Neural cell (in vitro differentiated cells): ENCODE measurements at regions not wholly inside any gene's neighbourhood (a gene's known extent, or its start where the extent isn't known, plus 50 kb on each side); places are given as distances from the start of the nearest gene placed in this dataset.

Source experiments
- H2AFZ ChIP-seq: fragments of 200-600, 300-800 bp; sonication (generic), shearing (Covaris generic); 2 replicates; pipeline ENCODE4 v1.6.0; 2014; ENCODE audit warnings: low read depth, mild to moderate bottlenecking, antibody characterized with exemption, low read length, moderate library complexity
- H3F3A ChIP-seq: fragments of 200-600 bp; shearing (Covaris generic); 2 replicates; pipeline ENCODE4 v1.6.1; 2016; ENCODE audit warnings: mild to moderate bottlenecking, moderate library complexity, mixed read lengths, antibody characterized with exemption, low read length; ENCODE audit not compliant: insufficient read depth, poor library complexity, severe bottlenecking
- H3K27ac ChIP-seq: fragments of 200-600, 300-800 bp; sonication (generic), shearing (Covaris generic); 2 replicates; pipeline ENCODE4 v1.5.1; 2014; ENCODE audit warnings: mild to moderate bottlenecking, low read length, moderate library complexity
- H3K27me3 ChIP-seq: fragments of 300-800, 200-600 bp; sonication (generic), shearing (Covaris generic); 2 replicates; pipeline ENCODE4 v1.6.0; 2014; ENCODE audit warnings: mild to moderate bottlenecking, low read depth, low read length, moderate library complexity; ENCODE audit not compliant: insufficient read depth
- H3K36me3 ChIP-seq: fragments of 300-800, 200-600 bp; sonication (generic), shearing (Covaris generic); 2 replicates; pipeline ENCODE4 v1.5.1; 2014; ENCODE audit warnings: mild to moderate bottlenecking, antibody characterized with exemption, low read length, moderate library complexity; ENCODE audit not compliant: insufficient read depth
- H3K4me2 ChIP-seq: fragments of 300-800, 200-600 bp; sonication (generic), shearing (Covaris generic); 2 replicates; pipeline ENCODE4 v1.6.0; 2014; ENCODE audit warnings: mild to moderate bottlenecking, low read length
- H3K4me3 ChIP-seq: fragments of 300-800, 200-600 bp; sonication (generic), shearing (Covaris generic); 2 replicates; pipeline ENCODE4 v1.5.1; 2014; ENCODE audit warnings: mild to moderate bottlenecking, low read length, moderate library complexity
- H3K79me2 ChIP-seq: fragments of 200-600 bp; shearing (Covaris generic); replicated peaks from 2 replicates; pipeline ENCODE4 v1.6.0; 2014; ENCODE audit warnings: mild to moderate bottlenecking, low read length, moderate library complexity; ENCODE audit not compliant: insufficient read depth
- H3K9ac ChIP-seq: fragments of 300-800, 200-600 bp; sonication (generic), shearing (Covaris generic); 2 replicates; pipeline ENCODE4 v1.6.1; 2016; ENCODE audit warnings: mild to moderate bottlenecking, low read length, mixed read lengths
- H3K9me2 ChIP-seq: fragments of 200-600 bp; shearing (Covaris generic); 2 replicates; pipeline ENCODE4 v1.6.1; 2016; ENCODE audit warnings: mild to moderate bottlenecking, low read length, mixed read lengths; ENCODE audit not compliant: insufficient read depth
- H3K9me3 ChIP-seq: fragments of 200-600, 300-800 bp; sonication (generic), shearing (Covaris generic); 2 replicates; pipeline ENCODE4 v1.6.1; 2016; ENCODE audit warnings: mild to moderate bottlenecking, mixed run types, low read length, moderate library complexity, mixed read lengths
- H4K20me1 ChIP-seq: fragments of 200-600 bp; shearing (Covaris generic); 2 replicates; pipeline ENCODE4 v1.6.1; 2016; ENCODE audit warnings: mild to moderate bottlenecking, mixed run types; ENCODE audit not compliant: insufficient read depth
- EP300 ChIP-seq: fragments of 450-650 bp; conservative IDR thresholded peaks from 2 replicates; pipeline ENCODE4 v1.6.1; 2014; ENCODE audit warnings: antibody characterized with exemption, mild to moderate bottlenecking, moderate library complexity; ENCODE audit not compliant: poor library complexity, severe bottlenecking
- EZH2 ChIP-seq: fragments of 200-600, 300-800 bp; shearing (Covaris generic), sonication (generic); IDR thresholded peaks from 2 replicates; pipeline ENCODE4 v1.6.1; 2014; ENCODE audit warnings: antibody characterized with exemption, low read length, borderline replicate concordance, mild to moderate bottlenecking; ENCODE audit not compliant: insufficient read depth, poor library complexity, severe bottlenecking
- MXI1 ChIP-seq: fragments of 450-650 bp; conservative IDR thresholded peaks from 2 replicates; pipeline ENCODE4 v1.6.1; 2014; ENCODE audit warnings: antibody characterized with exemption, mild to moderate bottlenecking; ENCODE audit not compliant: poor library complexity, severe bottlenecking
- POLR2AphosphoS5 ChIP-seq: IDR thresholded peaks from 2 replicates; pipeline ENCODE4 v1.6.1; 2012
- RAD21 ChIP-seq: fragments of 450-650 bp; conservative IDR thresholded peaks from 2 replicates; pipeline ENCODE4 v1.6.1; 2014; ENCODE audit warnings: antibody characterized with exemption, mild to moderate bottlenecking, moderate library complexity
- REST ChIP-seq: IDR thresholded peaks from 2 replicates; pipeline ENCODE4 v1.6.1; 2012; ENCODE audit warnings: borderline replicate concordance
- SMC3 ChIP-seq: fragments of 450-650 bp; conservative IDR thresholded peaks from 2 replicates; pipeline ENCODE4 v1.6.1; 2014; ENCODE audit warnings: antibody characterized with exemption, mild to moderate bottlenecking, moderate library complexity; ENCODE audit not compliant: poor library complexity
- TAF1 ChIP-seq: IDR thresholded peaks from 2 replicates; pipeline ENCODE4 v1.6.1; 2012; ENCODE audit warnings: low read depth
- TF ChIP-seq, protein P1 (sequence below): fragments of 450-650 bp; IDR thresholded peaks from 2 replicates; pipeline ENCODE4 v1.5.1; 2014; ENCODE audit warnings: antibody characterized with exemption, mild to moderate bottlenecking, moderate library complexity; ENCODE audit not compliant: poor library complexity, severe bottlenecking

DNA sequence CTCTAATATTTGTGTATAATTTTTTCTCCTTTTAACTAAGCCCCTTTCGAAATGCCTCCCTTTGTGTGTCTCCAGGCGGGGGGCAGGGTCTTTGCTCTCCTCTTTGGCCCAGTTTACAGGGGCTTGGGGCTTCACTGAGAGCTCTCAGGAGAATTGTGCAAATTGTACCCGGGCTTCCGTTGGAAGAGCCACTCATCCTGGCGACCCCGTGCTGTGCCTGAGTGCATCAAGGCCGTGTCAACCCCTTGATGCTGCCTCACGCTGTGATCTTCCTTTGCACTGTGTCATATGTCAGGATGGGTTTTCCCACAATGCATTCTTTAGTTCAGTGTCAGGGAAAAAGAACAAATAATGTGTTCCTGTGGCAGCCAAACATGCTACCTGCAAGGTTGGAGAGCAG is 118.0 kb upstream of the POU3F2 start:
- H3K27ac ChIP-seq = peak overlapping the region; percentile 94
- no peaks in the 10 kb centered on the region for H4K20me1 ChIP-seq
- H3K79me2 ChIP-seq = no peaks in the 10 kb centered on the region
- TF ChIP-seq TAF1 (no peak), EZH2 (no peak), POLR2AphosphoS5 (peak; percentile 99), MXI1 (peak; percentile 51), SMC3 (peak; percentile 60), REST (peak; percentile 99), EP300 (peak; percentile 98), RAD21 (peak; percentile 62)
- TF ChIP-seq, protein P1, sequence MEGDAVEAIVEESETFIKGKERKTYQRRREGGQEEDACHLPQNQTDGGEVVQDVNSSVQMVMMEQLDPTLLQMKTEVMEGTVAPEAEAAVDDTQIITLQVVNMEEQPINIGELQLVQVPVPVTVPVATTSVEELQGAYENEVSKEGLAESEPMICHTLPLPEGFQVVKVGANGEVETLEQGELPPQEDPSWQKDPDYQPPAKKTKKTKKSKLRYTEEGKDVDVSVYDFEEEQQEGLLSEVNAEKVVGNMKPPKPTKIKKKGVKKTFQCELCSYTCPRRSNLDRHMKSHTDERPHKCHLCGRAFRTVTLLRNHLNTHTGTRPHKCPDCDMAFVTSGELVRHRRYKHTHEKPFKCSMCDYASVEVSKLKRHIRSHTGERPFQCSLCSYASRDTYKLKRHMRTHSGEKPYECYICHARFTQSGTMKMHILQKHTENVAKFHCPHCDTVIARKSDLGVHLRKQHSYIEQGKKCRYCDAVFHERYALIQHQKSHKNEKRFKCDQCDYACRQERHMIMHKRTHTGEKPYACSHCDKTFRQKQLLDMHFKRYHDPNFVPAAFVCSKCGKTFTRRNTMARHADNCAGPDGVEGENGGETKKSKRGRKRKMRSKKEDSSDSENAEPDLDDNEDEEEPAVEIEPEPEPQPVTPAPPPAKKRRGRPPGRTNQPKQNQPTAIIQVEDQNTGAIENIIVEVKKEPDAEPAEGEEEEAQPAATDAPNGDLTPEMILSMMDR = no peak
- peak overlapping the region; percentile 64 for H3K9ac ChIP-seq
- H3K27me3 ChIP-seq = no peaks in the 10 kb centered on the region
- no peaks in the 10 kb centered on the region for H3K36me3 ChIP-seq
- no peaks in the 10 kb centered on the region for H3K9me3 ChIP-seq
- H3F3A ChIP-seq = peaks cover 17% of the 10 kb centered on the region
- H3K9me2 ChIP-seq = no peaks in the 10 kb centered on the region
- H3K4me2 ChIP-seq = peak overlapping the region; percentile 61
- no peak overlapping the region for H2AFZ ChIP-seq
- peak overlapping the region; percentile 50 for H3K4me3 ChIP-seq

DNA sequence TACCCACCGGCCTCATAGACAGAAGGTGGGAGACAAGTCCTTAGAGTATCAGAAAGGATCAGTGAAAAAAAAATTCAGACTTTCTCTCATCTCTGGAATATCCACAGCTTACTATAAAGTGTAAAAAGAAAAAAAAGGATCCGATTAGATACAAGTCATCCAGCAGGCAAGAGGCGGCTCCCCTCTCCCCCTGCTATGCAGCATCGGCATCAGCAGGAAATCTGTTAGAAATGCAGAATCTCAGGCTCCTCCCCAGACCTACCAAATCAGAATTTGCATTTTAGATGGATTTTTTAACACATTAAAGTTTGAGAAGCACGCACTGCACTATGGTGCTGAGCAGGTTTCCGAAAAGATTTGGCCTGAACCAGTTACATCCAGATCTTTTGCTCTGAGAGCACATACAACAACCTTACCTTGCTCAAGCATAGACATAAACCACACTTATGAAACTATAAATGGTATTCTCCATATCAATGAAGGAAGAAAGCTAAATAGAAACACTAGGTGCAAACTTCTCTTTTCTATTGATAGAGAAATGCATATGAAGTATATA is 117.0 kb upstream of the POU3F2 start:
- H3K27me3 ChIP-seq = no peaks in the 10 kb centered on the region
- no peaks in the 10 kb centered on the region for H4K20me1 ChIP-seq
- H2AFZ ChIP-seq = no peak overlapping the region
- peak overlapping the region; percentile 50 for H3K4me3 ChIP-seq
- H3F3A ChIP-seq = peaks cover 17% of the 10 kb centered on the region
- peak overlapping the region; percentile 94 for H3K27ac ChIP-seq
- peak overlapping the region; percentile 61 for H3K4me2 ChIP-seq
- peak overlapping the region; percentile 64 for H3K9ac ChIP-seq
- H3K79me2 ChIP-seq = no peaks in the 10 kb centered on the region
- no peak for TF ChIP-seq EP300
- TF ChIP-seq SMC3 = no peak
- TF ChIP-seq MXI1 = no peak
- TF ChIP-seq EZH2 = no peak
- no peak for TF ChIP-seq REST
- TF ChIP-seq, protein P1 = no peak
- TF ChIP-seq TAF1 = no peak
- no peak for TF ChIP-seq RAD21
- TF ChIP-seq POLR2AphosphoS5 = no peak
- no peaks in the 10 kb centered on the region for H3K36me3 ChIP-seq
- no peaks in the 10 kb centered on the region for H3K9me2 ChIP-seq
- no peaks in the 10 kb centered on the region for H3K9me3 ChIP-seq
